H1 (cell line): ENCODE measurements at regions not wholly inside any gene's neighbourhood (a gene's known extent, or its start where the extent isn't known, plus 50 kb on each side); places are given as distances from the start of the nearest gene placed in this dataset.
"Not testable (repeated sequence)": the region's sequence is repeated elsewhere in the genome, so short reads cannot be mapped to it uniquely, and the experiment has no call there.

ENCODE experiments used
- CBX5 ChIP-seq: fragments of 300-800, 300-1000 bp; sonication (generic); IDR thresholded peaks from 2 replicates; pipeline ENCODE4 v1.7.1; 2016; ENCODE audit warnings: antibody characterized with exemption, low read length, low read depth
- EGR1 ChIP-seq: IDR thresholded peaks from 2 replicates; pipeline ENCODE4 v1.6.1; 2011; ENCODE audit warnings: low read depth, low read length, borderline replicate concordance
- EZH2 ChIP-seq: fragments of 200-600 bp; sonication (generic); IDR thresholded peaks from 2 replicates; pipeline ENCODE4 v1.7.1; 2012; ENCODE audit warnings: low read depth, mild to moderate bottlenecking, moderate library complexity, low read length, inconsistent platforms; ENCODE audit not compliant: severe bottlenecking
- POLR2A ChIP-seq, 2 experiments: IDR thresholded peaks; 1 replicate in 1 of 2; 2 replicates in 1 of 2; pipeline ENCODE4 v1.6.1; 2011; ENCODE audit warnings: low read depth in 2 of 2, low read length in 2 of 2, mild to moderate bottlenecking in 2 of 2; ENCODE audit errors: control extremely low read depth in 1 of 2
- RAD21 ChIP-seq, 2 experiments: IDR thresholded peaks in 1 of 2; conservative IDR thresholded peaks in 1 of 2; 2 replicates each; pipeline ENCODE4 v1.6.1; 2011; ENCODE audit warnings: low read depth in 2 of 2, low read length in 2 of 2, improper control_type of control experiment in 1 of 2, inconsistent platforms in 1 of 2, mild to moderate bottlenecking in 1 of 2, moderate library complexity in 1 of 2
- SRF ChIP-seq: IDR thresholded peaks from 2 replicates; pipeline ENCODE4 v1.6.1; 2011; ENCODE audit warnings: mild to moderate bottlenecking, low read depth, low read length, moderate library complexity
- TBP ChIP-seq: IDR thresholded peaks from 2 replicates; pipeline ENCODE4 v1.6.1; 2011; ENCODE audit warnings: low read depth, low read length, improper control_type of control experiment
- TCF12 ChIP-seq: IDR thresholded peaks from 2 replicates; pipeline ENCODE4 v1.6.1; 2011; ENCODE audit warnings: low read depth, mild to moderate bottlenecking, low read length
- ZNF274 ChIP-seq: IDR thresholded peaks from 2 replicates; pipeline ENCODE4 v1.7.0; 2012; ENCODE audit warnings: low read length, borderline replicate concordance; ENCODE audit errors: extremely low read depth
- TF ChIP-seq, protein P1 (sequence below), 3 experiments: IDR thresholded peaks; 1 replicate in 2 of 3; 2 replicates in 1 of 3; pipeline versions ENCODE4 v1.5.1 to v1.6.1; 2011; ENCODE audit warnings: low read length in 3 of 3, mild to moderate bottlenecking in 3 of 3, inconsistent platforms in 2 of 3, low read depth in 1 of 3, moderate library complexity in 1 of 3; ENCODE audit not compliant: insufficient read depth in 1 of 3; ENCODE audit errors: control extremely low read depth in 1 of 3

DNA sequence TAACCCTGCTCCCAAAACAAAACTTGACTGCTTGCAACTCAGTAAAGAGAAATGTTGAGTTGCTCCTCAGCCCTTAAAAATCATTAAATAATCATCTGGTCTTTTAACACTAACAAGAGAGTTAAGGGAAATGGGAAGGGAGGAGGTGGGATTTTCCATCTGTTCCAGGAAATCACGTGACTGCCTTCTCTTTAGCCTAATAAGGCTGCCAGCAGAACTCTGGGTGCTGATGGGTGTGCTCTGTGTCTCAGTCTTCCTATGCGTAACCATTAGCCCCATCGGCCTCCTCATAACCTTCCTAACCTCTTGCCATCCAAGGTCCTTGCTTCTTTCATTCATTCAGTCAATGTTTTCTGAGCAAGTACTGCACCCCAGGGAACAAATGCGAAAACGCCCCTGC, 104.6 kb downstream of the ZNF22 start:
- not testable (repeated sequence) for TF ChIP-seq TBP; POLR2A (IDR thresholded peaks at IDR 0.05; ENCODE audit: control extremely low read depth in 1 of 2, low read depth in 2 of 2, low read length in 2 of 2); EGR1; CBX5; ZNF274; TCF12; EZH2; SRF; RAD21 (IDR thresholded peaks at IDR 0.05 in 1 of 2, conservative IDR thresholded peaks at IDR 0.05 in 1 of 2; ENCODE audit: low read depth in 2 of 2, low read length in 2 of 2)
- TF ChIP-seq, protein P1, sequence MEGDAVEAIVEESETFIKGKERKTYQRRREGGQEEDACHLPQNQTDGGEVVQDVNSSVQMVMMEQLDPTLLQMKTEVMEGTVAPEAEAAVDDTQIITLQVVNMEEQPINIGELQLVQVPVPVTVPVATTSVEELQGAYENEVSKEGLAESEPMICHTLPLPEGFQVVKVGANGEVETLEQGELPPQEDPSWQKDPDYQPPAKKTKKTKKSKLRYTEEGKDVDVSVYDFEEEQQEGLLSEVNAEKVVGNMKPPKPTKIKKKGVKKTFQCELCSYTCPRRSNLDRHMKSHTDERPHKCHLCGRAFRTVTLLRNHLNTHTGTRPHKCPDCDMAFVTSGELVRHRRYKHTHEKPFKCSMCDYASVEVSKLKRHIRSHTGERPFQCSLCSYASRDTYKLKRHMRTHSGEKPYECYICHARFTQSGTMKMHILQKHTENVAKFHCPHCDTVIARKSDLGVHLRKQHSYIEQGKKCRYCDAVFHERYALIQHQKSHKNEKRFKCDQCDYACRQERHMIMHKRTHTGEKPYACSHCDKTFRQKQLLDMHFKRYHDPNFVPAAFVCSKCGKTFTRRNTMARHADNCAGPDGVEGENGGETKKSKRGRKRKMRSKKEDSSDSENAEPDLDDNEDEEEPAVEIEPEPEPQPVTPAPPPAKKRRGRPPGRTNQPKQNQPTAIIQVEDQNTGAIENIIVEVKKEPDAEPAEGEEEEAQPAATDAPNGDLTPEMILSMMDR (IDR thresholded peaks at IDR 0.05; ENCODE audit: control extremely low read depth in 1 of 3, insufficient read depth in 1 of 3, low read depth in 1 of 3, low read length in 3 of 3) = not testable (repeated sequence)
